Retinal pigment epithelial cell (primary cell): ENCODE measurements at regions not wholly inside any gene's neighbourhood (a gene's known extent, or its start where the extent isn't known, plus 50 kb on each side); places are given as distances from the start of the nearest gene placed in this dataset.

Experiments
- DNase-seq: peaks from one replicate; pipeline ENCODE4 v3.0.0-alpha.2; 2010; ENCODE audit warnings: low read depth
- H3K4me3 ChIP-seq: 2 replicates; pipeline ENCODE4 v1.5.1; 2011; ENCODE audit warnings: mild to moderate bottlenecking, low read length, control low read depth, moderate library complexity
- TF ChIP-seq, protein P1 (sequence below): conservative IDR thresholded peaks from 2 replicates; pipeline ENCODE4 v1.5.1; 2011; ENCODE audit warnings: low read depth, low read length, control low read depth, inconsistent platforms

DNA sequence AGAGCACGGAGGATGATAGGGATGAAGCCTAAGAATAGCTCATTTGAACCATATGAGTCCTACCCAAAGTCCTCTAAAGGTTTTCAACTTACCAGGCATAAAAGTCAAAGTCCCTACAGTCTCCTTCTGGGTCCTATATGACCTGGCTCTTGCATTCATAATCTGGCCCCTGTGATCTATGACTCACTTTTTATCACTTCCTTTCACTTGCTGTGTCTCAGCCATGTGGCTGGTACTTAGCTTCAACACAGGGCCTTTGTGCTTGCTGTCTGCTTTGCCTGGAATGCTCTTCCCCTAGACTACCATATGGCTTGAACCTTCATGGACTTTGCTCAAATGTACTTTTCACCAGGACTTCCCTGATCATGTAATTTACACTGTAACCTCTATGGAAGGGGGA is 137.6 kb upstream of the TMTC1 start:
- DNase-seq: peak; percentile 79
- TF ChIP-seq, protein P1, sequence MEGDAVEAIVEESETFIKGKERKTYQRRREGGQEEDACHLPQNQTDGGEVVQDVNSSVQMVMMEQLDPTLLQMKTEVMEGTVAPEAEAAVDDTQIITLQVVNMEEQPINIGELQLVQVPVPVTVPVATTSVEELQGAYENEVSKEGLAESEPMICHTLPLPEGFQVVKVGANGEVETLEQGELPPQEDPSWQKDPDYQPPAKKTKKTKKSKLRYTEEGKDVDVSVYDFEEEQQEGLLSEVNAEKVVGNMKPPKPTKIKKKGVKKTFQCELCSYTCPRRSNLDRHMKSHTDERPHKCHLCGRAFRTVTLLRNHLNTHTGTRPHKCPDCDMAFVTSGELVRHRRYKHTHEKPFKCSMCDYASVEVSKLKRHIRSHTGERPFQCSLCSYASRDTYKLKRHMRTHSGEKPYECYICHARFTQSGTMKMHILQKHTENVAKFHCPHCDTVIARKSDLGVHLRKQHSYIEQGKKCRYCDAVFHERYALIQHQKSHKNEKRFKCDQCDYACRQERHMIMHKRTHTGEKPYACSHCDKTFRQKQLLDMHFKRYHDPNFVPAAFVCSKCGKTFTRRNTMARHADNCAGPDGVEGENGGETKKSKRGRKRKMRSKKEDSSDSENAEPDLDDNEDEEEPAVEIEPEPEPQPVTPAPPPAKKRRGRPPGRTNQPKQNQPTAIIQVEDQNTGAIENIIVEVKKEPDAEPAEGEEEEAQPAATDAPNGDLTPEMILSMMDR: no peak
- no peak overlapping the region for H3K4me3 ChIP-seq

DNA sequence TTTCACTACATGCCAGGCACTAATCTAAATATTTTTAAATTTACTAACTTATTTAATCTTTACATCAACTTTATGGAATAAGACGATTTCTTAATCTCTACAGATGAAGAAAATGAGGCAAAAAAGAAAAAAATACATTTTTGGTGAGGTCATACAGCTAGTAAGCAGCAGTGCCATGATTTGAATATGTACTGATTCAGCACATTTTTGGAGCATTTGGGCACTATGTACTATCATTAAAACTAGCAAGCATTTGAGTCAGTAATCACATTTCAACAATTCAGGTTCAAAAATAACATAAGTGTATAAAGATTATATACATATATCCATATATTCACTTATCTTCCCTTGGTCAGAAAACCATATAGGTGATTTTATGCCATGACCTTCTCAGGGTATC is 124.4 kb upstream of the TMTC1 start:
- DNase-seq: no peak
- no peak overlapping the region for H3K4me3 ChIP-seq
- TF ChIP-seq, protein P1: no peak

DNA sequence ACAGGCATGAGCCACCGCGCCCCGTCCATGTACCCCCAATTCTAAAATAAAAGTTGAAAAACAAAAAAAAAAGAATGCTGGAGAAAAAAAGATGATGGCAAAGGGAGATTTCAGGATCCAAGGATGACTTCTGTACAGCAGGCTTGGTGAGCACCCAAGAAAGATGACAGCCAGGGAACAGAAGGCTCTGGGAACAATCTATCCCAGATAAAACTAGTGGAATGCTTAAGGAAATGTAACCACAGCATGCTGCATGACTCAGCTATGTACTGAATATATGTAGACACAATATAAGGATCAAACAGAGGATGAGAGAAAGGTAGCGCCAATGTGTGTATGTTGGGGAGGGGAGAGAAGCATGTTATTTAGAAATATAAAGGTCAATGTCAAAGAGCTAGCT is 123.7 kb upstream of the TMTC1 start:
- H3K4me3 ChIP-seq: no peak overlapping the region
- TF ChIP-seq, protein P1: no peak
- DNase-seq: peak; percentile 17

DNA sequence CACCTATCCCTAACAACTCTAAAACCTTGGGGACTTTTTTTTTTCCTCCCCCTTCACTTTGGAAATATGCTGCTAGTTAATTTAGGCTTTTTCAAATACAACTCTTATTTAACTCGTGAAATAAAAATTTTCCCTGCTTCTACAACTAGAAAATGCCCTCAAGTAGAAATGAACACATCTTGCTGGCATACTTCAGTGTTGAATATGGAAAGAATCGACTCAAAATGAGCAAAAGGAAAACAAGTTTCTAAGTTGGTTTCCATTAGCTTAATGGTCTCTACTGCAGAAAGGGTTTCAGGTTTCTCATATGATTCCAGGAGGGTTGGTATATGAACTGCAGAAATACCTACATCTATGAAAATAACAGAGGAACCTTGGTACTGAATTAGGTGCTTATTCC is 118.3 kb upstream of the TMTC1 start:
- TF ChIP-seq, protein P1: no peak
- H3K4me3 ChIP-seq: no peak overlapping the region
- no peak for DNase-seq

DNA sequence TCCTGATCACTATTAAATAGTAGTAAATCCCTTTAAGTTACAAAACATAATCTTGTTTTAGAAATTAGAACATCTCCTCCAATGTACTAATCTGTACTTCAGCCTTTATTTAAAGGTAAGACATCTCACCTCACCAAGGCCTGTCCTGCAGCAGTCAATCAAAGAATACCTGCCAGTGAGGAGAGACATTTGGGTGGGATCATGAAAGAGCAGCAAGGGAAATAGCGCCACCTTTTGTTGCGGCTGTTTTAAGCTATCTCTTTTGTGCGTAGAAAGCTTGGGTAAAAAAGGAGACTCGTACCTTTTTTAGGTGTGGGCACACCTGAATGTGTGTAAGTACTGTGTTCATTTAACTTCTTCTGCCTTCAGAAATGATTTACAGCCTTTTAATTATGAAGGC is 117.8 kb upstream of the TMTC1 start:
- TF ChIP-seq, protein P1: no peak
- no peak overlapping the region for H3K4me3 ChIP-seq
- no peak for DNase-seq

DNA sequence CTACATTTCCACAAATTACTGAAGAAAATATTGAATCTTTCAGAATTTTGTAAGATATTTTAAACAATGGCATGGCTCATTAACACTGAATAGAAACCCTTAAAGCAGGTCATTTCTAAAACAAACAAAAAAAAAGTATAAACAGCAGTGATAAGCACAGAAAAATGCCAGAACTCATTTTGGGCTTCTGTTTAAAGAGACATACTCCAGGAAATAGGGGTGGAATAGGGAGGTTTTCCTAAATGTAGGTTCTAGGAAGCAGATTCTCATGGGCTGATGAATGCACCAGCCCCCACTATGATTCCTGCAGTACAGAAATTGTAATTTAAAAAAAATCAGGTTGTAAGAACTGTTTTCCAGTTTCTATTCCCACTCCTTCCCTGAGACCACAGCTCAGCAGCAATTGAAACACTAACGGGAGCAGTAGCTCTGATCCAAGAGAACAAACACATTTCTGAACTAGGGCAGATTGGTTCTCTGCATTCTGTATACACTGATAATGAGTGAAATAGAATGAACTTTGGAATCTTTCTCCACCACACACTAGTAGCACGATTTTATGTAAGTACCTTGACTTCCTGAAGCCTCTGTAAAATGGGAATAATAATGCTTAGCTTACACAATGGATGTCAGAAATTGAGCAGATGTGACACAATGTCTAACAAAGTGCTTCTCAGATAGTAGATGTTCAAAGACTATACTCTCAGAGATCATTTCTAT is 115.6 kb upstream of the TMTC1 start:
- TF ChIP-seq, protein P1: no peak
- DNase-seq: no peak
- H3K4me3 ChIP-seq: no peak overlapping the region

DNA sequence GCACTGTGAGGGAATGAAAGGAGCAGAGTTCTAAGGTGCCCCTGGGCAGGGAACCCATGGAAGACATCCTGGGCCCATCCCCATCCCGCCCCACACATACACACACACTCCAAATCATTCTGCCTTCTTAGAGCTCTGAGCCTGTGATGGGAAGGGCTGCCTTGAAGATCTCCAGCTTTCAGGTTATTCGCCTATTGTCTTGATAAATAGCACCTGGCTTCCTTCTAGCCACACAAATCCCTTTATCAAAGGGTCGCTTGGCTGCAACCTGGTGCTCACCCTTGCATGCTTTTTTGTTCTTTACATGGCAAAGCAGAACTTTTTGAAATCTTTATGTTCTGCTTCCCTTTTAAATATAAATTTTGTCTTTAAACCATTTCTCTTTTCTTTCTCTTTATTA is 112.2 kb upstream of the TMTC1 start:
- no peak overlapping the region for H3K4me3 ChIP-seq
- TF ChIP-seq, protein P1: no peak
- no peak for DNase-seq
